ENCODE measurements at regions not wholly inside any gene's neighbourhood (a gene's known extent, or its start where the extent isn't known, plus 50 kb on each side); places are given as distances from the start of the nearest gene placed in this dataset.

- no peaks in the 10 kb centered on the region for H3K27me3 ChIP-seq (ENCODE audit: insufficient read depth, low read length)
- no CpG with 5 or more reads among the region's 4 CpGs for WGBS (ENCODE audit: extremely low coverage, insufficient coverage, insufficient read length)
- no peak overlapping the region for H3K23ac ChIP-seq (ENCODE audit: low read length)
- no peak overlapping the region for H2AK5ac ChIP-seq (ENCODE audit: low read length)
- no peak overlapping the region for H4K12ac ChIP-seq (ENCODE audit: low read depth, low read length)
- H4K8ac ChIP-seq (ENCODE audit: low read depth, low read length), result no peak overlapping the region
- no peak overlapping the region for H3K4me2 ChIP-seq (ENCODE audit: low read length)
- no peak overlapping the region for H3K9ac ChIP-seq (ENCODE audit: low read length)
- H3K4me3 ChIP-seq (ENCODE audit: low read depth, low read length), result no peak overlapping the region
- H3K4ac ChIP-seq (ENCODE audit: low read depth, low read length), result no peak overlapping the region
- no peak overlapping the region for H2BK120ac ChIP-seq (ENCODE audit: insufficient read depth, low read length, poor library complexity)
- no peaks in the 10 kb centered on the region for H3K79me1 ChIP-seq (ENCODE audit: low read length)
- H3K79me2 ChIP-seq (ENCODE audit: control insufficient read depth, insufficient read depth, low read length, poor library complexity), result no peaks in the 10 kb centered on the region
- peak in 1 of 2 donors; percentile 31 for DNase-seq
- H4K91ac ChIP-seq (ENCODE audit: low read depth, low read length), result no peak overlapping the region
- no peak overlapping the region for H2AFZ ChIP-seq (ENCODE audit: insufficient read depth, low read length, poor library complexity)
- H3K18ac ChIP-seq (ENCODE audit: low read length), result no peak overlapping the region
- H3K4me1 ChIP-seq (ENCODE audit: control insufficient read depth in 1 of 2, insufficient read depth in 2 of 2, low read length in 2 of 2), result no peaks in the 10 kb centered on the region
- no peak overlapping the region for H3K14ac ChIP-seq (ENCODE audit: low read length)
- peaks cover 2% of the 10 kb centered on the region for H3K9me3 ChIP-seq (ENCODE audit: insufficient read depth, low read depth, low read length)
- no peaks in the 10 kb centered on the region for H3K36me3 ChIP-seq (ENCODE audit: control insufficient read depth in 1 of 2, insufficient read depth in 2 of 2, low read length in 2 of 2)
- no peak overlapping the region for H3K27ac ChIP-seq (ENCODE audit: low read depth, low read length)
- H2BK5ac ChIP-seq (ENCODE audit: low read depth, low read length, poor library complexity), result no peak overlapping the region
- H2BK12ac ChIP-seq (ENCODE audit: low read length), result no peak overlapping the region
Measured at GRCh38 chr7:46530081-46530750, 609.1 kb upstream of the IGFBP3 start.

DNA sequence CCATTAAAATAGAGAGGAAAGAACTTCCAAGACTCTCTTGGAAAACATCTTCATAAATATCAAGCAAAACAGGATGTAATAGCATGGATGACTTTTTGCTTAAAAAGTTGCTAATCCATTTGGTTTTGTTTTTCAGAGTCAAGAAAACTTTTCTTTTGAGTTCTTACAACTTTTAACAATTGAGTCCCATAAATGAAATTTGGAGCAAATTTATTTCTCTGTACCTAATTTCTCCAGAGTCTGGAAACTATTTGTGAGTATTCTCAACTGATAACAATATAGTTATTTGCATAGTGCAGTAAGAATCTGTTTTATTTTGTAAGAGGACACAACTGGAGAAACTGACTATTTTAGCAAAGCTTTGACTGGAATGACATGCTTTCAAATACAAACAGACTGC lies 606.3 kb upstream of the IGFBP3 start:
- Histone ChIP-seq H4K91ac (ENCODE audit: low read depth, low read length) (no peak overlapping the region), H2BK12ac (ENCODE audit: low read length) (no peak overlapping the region), H2AFZ (ENCODE audit: insufficient read depth, low read length, poor library complexity) (no peak overlapping the region), H4K12ac (ENCODE audit: low read depth, low read length) (no peak overlapping the region), H4K8ac (ENCODE audit: low read depth, low read length) (no peak overlapping the region), H3K9ac (ENCODE audit: low read length) (no peak overlapping the region), H3K4me1 (ENCODE audit: control insufficient read depth in 1 of 2, insufficient read depth in 2 of 2, low read length in 2 of 2) (no peaks in the 10 kb centered on the region), H3K4ac (ENCODE audit: low read depth, low read length) (no peak overlapping the region), H3K4me2 (ENCODE audit: low read length) (no peak overlapping the region), H3K23ac (ENCODE audit: low read length) (no peak overlapping the region), H3K79me2 (ENCODE audit: control insufficient read depth, insufficient read depth, low read length, poor library complexity) (no peaks in the 10 kb centered on the region), H3K4me3 (ENCODE audit: low read depth, low read length) (no peak overlapping the region), H3K27ac (ENCODE audit: low read depth, low read length) (no peak overlapping the region), H3K18ac (ENCODE audit: low read length) (no peak overlapping the region), H3K9me3 (ENCODE audit: insufficient read depth, low read depth, low read length) (peaks cover 2% of the 10 kb centered on the region), H3K79me1 (ENCODE audit: low read length) (no peaks in the 10 kb centered on the region), H3K27me3 (ENCODE audit: insufficient read depth, low read length) (no peaks in the 10 kb centered on the region), H2BK120ac (ENCODE audit: insufficient read depth, low read length, poor library complexity) (no peak overlapping the region), H3K14ac (ENCODE audit: low read length) (no peak overlapping the region), H2BK5ac (ENCODE audit: low read depth, low read length, poor library complexity) (no peak overlapping the region), H2AK5ac (ENCODE audit: low read length) (no peak overlapping the region), H3K36me3 (ENCODE audit: control insufficient read depth in 1 of 2, insufficient read depth in 2 of 2, low read length in 2 of 2) (no peaks in the 10 kb centered on the region)
- DNase-seq, result no peak

GRCh38 chr7:46525876-46526275 lies 604.8 kb upstream of the IGFBP3 start:
- WGBS (ENCODE audit: extremely low coverage, insufficient coverage, insufficient read length), result no CpG with 5 or more reads among the region's 5 CpGs
- Histone ChIP-seq H4K12ac (ENCODE audit: low read depth, low read length) (no peak overlapping the region), H2BK5ac (ENCODE audit: low read depth, low read length, poor library complexity) (no peak overlapping the region)

GRCh38 chr7:46524350-46524749 lies 603.3 kb upstream of the IGFBP3 start:
- no peak for DNase-seq
- H3K36me3 ChIP-seq (ENCODE audit: control insufficient read depth in 1 of 2, insufficient read depth in 2 of 2, low read length in 2 of 2), result no peaks in the 10 kb centered on the region

More at GRCh38 chr7:46525876-46526275, 604.8 kb upstream of the IGFBP3 start:
- H3K79me2 ChIP-seq (ENCODE audit: control insufficient read depth, insufficient read depth, low read length, poor library complexity), result no peaks in the 10 kb centered on the region
- no peak overlapping the region for H3K27ac ChIP-seq (ENCODE audit: low read depth, low read length)
- H3K27me3 ChIP-seq (ENCODE audit: insufficient read depth, low read length), result no peaks in the 10 kb centered on the region
- H3K9ac ChIP-seq (ENCODE audit: low read length), result no peak overlapping the region
- H3K9me3 ChIP-seq (ENCODE audit: insufficient read depth, low read depth, low read length), result peaks cover 2% of the 10 kb centered on the region
- no peak overlapping the region for H2BK12ac ChIP-seq (ENCODE audit: low read length)
- H2AK5ac ChIP-seq (ENCODE audit: low read length), result no peak overlapping the region
- H3K23ac ChIP-seq (ENCODE audit: low read length), result no peak overlapping the region
- H3K4ac ChIP-seq (ENCODE audit: low read depth, low read length), result no peak overlapping the region
- no peak overlapping the region for H3K14ac ChIP-seq (ENCODE audit: low read length)
- no peak overlapping the region for H4K91ac ChIP-seq (ENCODE audit: low read depth, low read length)
- no peak overlapping the region for H4K8ac ChIP-seq (ENCODE audit: low read depth, low read length)
- no peaks in the 10 kb centered on the region for H3K4me1 ChIP-seq (ENCODE audit: control insufficient read depth in 1 of 2, insufficient read depth in 2 of 2, low read length in 2 of 2)
- H2BK120ac ChIP-seq (ENCODE audit: insufficient read depth, low read length, poor library complexity), result no peak overlapping the region
- no peak overlapping the region for H3K4me2 ChIP-seq (ENCODE audit: low read length)
- no peaks in the 10 kb centered on the region for H3K79me1 ChIP-seq (ENCODE audit: low read length)
- H2AFZ ChIP-seq (ENCODE audit: insufficient read depth, low read length, poor library complexity), result no peak overlapping the region
- H3K18ac ChIP-seq (ENCODE audit: low read length), result no peak overlapping the region
- no peaks in the 10 kb centered on the region for H3K36me3 ChIP-seq (ENCODE audit: control insufficient read depth in 1 of 2, insufficient read depth in 2 of 2, low read length in 2 of 2)
- H3K4me3 ChIP-seq (ENCODE audit: low read depth, low read length), result no peak overlapping the region
- DNase-seq, result peak; percentile 10 to 51

More at GRCh38 chr7:46524350-46524749, 603.3 kb upstream of the IGFBP3 start:
- Histone ChIP-seq H2AFZ (ENCODE audit: insufficient read depth, low read length, poor library complexity) (no peak overlapping the region), H3K9me3 (ENCODE audit: insufficient read depth, low read depth, low read length) (peaks cover 2% of the 10 kb centered on the region), H3K27me3 (ENCODE audit: insufficient read depth, low read length) (no peaks in the 10 kb centered on the region), H3K9ac (ENCODE audit: low read length) (no peak overlapping the region), H4K91ac (ENCODE audit: low read depth, low read length) (no peak overlapping the region), H3K23ac (ENCODE audit: low read length) (no peak overlapping the region), H2BK12ac (ENCODE audit: low read length) (no peak overlapping the region), H2BK5ac (ENCODE audit: low read depth, low read length, poor library complexity) (no peak overlapping the region), H3K27ac (ENCODE audit: low read depth, low read length) (no peak overlapping the region), H3K4me1 (ENCODE audit: control insufficient read depth in 1 of 2, insufficient read depth in 2 of 2, low read length in 2 of 2) (no peaks in the 10 kb centered on the region), H3K4me2 (ENCODE audit: low read length) (no peak overlapping the region), H2AK5ac (ENCODE audit: low read length) (no peak overlapping the region), H4K12ac (ENCODE audit: low read depth, low read length) (no peak overlapping the region), H3K79me2 (ENCODE audit: control insufficient read depth, insufficient read depth, low read length, poor library complexity) (no peaks in the 10 kb centered on the region), H4K8ac (ENCODE audit: low read depth, low read length) (no peak overlapping the region), H3K79me1 (ENCODE audit: low read length) (no peaks in the 10 kb centered on the region), H3K4ac (ENCODE audit: low read depth, low read length) (no peak overlapping the region), H3K18ac (ENCODE audit: low read length) (no peak overlapping the region), H2BK120ac (ENCODE audit: insufficient read depth, low read length, poor library complexity) (no peak overlapping the region), H3K14ac (ENCODE audit: low read length) (no peak overlapping the region), H3K4me3 (ENCODE audit: low read depth, low read length) (no peak overlapping the region)
